Central memory CD8-positive, alpha-beta T cell (primary cell): ENCODE measurements at regions not wholly inside any gene's neighbourhood (a gene's known extent, or its start where the extent isn't known, plus 50 kb on each side); places are given as distances from the start of the nearest gene placed in this dataset.

Source experiments
- ATAC-seq: fragments of 150-1000 bp; cut with Tn5 transposase; replicated peaks from 2 replicates; pipeline ENCODE4 v1.10.0; 2022; ENCODE audit warnings: mild to moderate bottlenecking, moderate FRiP score, moderate number of reproducible peaks; ENCODE audit not compliant: poor library complexity, severe bottlenecking; ENCODE audit errors: extremely low read depth
- DNase-seq, 2 donors: peaks; one replicate each; pipeline ENCODE4 v3.0.0; 2021; ENCODE audit warnings: low spot score in 2 of 2
- H3K27ac Mint-ChIP-seq: one replicate; pipeline ENCODE4 v1.8.0; 2022; ENCODE audit warnings: low read depth, mild to moderate bottlenecking, moderate library complexity, mixed read lengths
- H3K27me3 Mint-ChIP-seq: one replicate; pipeline ENCODE4 v1.8.0; 2022; ENCODE audit warnings: mixed read lengths
- H3K36me3 Mint-ChIP-seq: one replicate; pipeline ENCODE4 v1.8.0; 2022; ENCODE audit warnings: mild to moderate bottlenecking, moderate library complexity, mixed read lengths; ENCODE audit not compliant: insufficient read depth
- H3K4me1 Mint-ChIP-seq: one replicate; pipeline ENCODE4 v1.8.0; 2022; ENCODE audit warnings: mixed read lengths
- H3K4me3 Mint-ChIP-seq: one replicate; pipeline ENCODE4 v1.8.0; 2022; ENCODE audit warnings: mild to moderate bottlenecking, moderate library complexity, mixed read lengths
- H3K9me3 Mint-ChIP-seq: one replicate; pipeline ENCODE4 v1.8.0; 2022; ENCODE audit warnings: mixed read lengths

DNA sequence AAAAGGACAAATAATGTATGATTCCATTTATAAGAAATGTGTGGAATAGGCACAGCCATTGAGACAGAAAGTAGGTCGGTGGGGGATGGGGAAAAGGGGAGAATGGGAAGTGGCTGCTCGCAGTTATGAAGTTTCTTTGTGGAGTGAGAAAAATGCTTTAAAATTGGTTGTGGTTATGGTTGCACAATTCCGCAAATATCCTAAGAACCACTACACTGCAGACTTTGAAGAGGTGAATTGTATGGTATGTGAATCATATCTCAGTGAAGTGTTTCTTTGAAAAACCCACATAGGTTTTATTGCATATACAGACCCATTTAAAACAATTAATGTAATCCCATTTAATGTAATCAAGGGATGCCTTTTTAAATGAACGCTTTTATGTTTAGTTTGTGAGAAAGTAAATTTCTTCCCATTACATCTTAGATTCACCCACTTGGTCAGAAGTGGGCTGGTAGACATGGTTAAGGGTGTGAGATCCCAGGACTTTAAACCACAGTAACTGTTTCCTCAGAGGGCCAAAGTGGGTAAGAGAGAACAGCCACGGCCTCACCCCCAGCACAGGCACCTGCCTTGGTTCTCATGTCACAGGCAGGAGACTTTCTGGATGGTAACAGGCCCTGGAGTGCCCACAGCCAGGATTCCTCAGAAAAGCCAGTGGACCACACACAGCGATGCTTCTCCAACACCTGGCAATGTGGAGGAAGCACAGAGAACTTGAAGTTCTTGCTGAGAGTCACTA is 119.3 kb upstream of the GJB6 start:
- H3K4me3 Mint-ChIP-seq = no peak overlapping the region
- H3K36me3 Mint-ChIP-seq = no peaks in the 10 kb centered on the region
- H3K4me1 Mint-ChIP-seq = no peaks in the 10 kb centered on the region
- no peaks in the 10 kb centered on the region for H3K27me3 Mint-ChIP-seq
- H3K9me3 Mint-ChIP-seq = no peaks in the 10 kb centered on the region
- DNase-seq (no peak), ATAC-seq (no peak)
- H3K27ac Mint-ChIP-seq = no peak overlapping the region

DNA sequence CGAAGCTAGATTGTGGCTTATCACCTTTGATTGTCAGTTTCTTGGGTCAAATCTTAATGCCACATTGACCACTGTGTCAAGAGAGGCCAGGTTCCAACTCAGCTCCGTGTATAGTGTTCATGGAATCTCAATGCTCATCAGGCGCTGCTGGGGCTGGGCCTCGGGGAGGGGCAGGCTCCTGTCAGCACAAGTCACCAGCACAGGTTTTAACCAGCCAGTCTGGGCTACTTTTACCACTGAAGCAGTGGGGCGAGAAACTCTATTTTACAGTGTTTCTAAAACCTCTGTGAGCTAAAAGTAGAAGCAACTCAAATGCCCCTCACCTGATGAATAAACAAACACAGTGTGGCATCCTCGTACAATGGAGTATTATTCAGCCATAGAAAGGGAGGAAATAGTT is 118.7 kb upstream of the GJB6 start:
- no peak overlapping the region for H3K27ac Mint-ChIP-seq
- H3K36me3 Mint-ChIP-seq = no peaks in the 10 kb centered on the region
- ATAC-seq (no peak), DNase-seq (no peak)
- H3K4me3 Mint-ChIP-seq = no peak overlapping the region
- H3K9me3 Mint-ChIP-seq = no peaks in the 10 kb centered on the region
- H3K27me3 Mint-ChIP-seq = no peaks in the 10 kb centered on the region
- no peaks in the 10 kb centered on the region for H3K4me1 Mint-ChIP-seq

DNA sequence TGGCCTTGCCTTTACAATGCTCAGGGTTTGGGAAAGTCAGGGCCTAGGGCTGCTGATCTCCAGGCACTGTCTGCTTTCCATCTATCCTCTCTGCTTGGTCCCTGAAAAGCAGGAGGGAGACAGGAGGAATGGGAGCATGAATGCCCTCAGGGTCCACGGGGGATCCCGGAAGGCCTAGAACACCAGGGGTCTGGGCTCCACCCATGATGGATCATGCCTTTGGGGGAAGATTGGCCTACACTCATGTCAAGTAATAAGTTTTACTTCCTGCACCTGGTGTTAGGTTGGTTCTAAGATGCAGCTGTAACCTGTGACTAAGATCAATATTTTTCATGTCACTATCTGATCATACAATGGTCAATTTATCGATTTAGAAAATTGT is 118.3 kb upstream of the GJB6 start:
- no peaks in the 10 kb centered on the region for H3K9me3 Mint-ChIP-seq
- no peak overlapping the region for H3K4me3 Mint-ChIP-seq
- no peak overlapping the region for H3K27ac Mint-ChIP-seq
- no peaks in the 10 kb centered on the region for H3K4me1 Mint-ChIP-seq
- H3K27me3 Mint-ChIP-seq = no peaks in the 10 kb centered on the region
- H3K36me3 Mint-ChIP-seq = no peaks in the 10 kb centered on the region
- ATAC-seq = no peak
- DNase-seq = no peak

GRCh38 chr13:20349564-20350381 is 117.7 kb upstream of the GJB6 start:
- H3K4me3 Mint-ChIP-seq = no peak overlapping the region
- H3K27me3 Mint-ChIP-seq = no peaks in the 10 kb centered on the region
- H3K4me1 Mint-ChIP-seq = no peaks in the 10 kb centered on the region
- H3K9me3 Mint-ChIP-seq = no peaks in the 10 kb centered on the region
- no peak overlapping the region for H3K27ac Mint-ChIP-seq
- ATAC-seq (no peak), DNase-seq (no peak)
- no peaks in the 10 kb centered on the region for H3K36me3 Mint-ChIP-seq

DNA sequence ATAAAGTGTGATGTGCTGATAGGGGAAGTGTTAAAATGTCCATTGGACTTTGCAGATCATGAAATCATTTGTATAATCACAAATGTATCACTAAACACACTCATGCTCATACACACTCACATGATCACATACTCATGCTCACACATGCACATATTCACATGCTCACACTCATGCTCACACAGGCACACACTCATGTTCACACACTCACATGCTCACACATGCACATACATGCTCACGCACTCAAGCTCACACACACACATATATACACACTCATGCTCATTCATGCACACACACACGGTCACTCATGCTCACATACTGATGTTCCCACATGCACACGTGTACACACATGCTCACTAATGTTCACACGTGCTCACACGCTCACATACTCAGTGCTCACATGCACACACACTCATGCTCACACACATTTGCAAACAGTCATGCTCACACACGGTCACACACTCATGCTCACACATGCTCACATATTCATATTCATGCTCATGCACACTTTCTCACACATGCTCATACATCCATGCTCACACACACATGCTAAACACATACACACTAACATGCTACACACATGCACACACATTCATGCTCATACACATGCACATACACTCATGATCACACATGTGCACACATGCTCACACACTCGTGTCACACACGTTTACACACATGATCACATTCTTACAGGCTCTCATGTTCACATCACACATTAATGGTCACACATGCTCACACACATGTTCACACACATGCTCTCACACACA is 116.7 kb upstream of the GJB6 start:
- H3K27me3 Mint-ChIP-seq = no peaks in the 10 kb centered on the region
- ATAC-seq = no peak
- H3K9me3 Mint-ChIP-seq = no peaks in the 10 kb centered on the region

GRCh38 chr13:20348018-20348417 is 115.9 kb upstream of the GJB6 start:
- DNase-seq (no peak), ATAC-seq (no peak)
- no peak overlapping the region for H3K4me3 Mint-ChIP-seq
- H3K36me3 Mint-ChIP-seq = no peaks in the 10 kb centered on the region
- H3K9me3 Mint-ChIP-seq = no peaks in the 10 kb centered on the region
- H3K4me1 Mint-ChIP-seq = no peaks in the 10 kb centered on the region
- H3K27ac Mint-ChIP-seq = no peak overlapping the region
- H3K27me3 Mint-ChIP-seq = peaks cover 4% of the 10 kb centered on the region

More for the DNA sequence above, 116.7 kb upstream of the GJB6 start:
- no peak overlapping the region for H3K4me3 Mint-ChIP-seq
- no peak overlapping the region for H3K27ac Mint-ChIP-seq
- no peak for DNase-seq
- no peaks in the 10 kb centered on the region for H3K4me1 Mint-ChIP-seq
- H3K36me3 Mint-ChIP-seq = no peaks in the 10 kb centered on the region

DNA sequence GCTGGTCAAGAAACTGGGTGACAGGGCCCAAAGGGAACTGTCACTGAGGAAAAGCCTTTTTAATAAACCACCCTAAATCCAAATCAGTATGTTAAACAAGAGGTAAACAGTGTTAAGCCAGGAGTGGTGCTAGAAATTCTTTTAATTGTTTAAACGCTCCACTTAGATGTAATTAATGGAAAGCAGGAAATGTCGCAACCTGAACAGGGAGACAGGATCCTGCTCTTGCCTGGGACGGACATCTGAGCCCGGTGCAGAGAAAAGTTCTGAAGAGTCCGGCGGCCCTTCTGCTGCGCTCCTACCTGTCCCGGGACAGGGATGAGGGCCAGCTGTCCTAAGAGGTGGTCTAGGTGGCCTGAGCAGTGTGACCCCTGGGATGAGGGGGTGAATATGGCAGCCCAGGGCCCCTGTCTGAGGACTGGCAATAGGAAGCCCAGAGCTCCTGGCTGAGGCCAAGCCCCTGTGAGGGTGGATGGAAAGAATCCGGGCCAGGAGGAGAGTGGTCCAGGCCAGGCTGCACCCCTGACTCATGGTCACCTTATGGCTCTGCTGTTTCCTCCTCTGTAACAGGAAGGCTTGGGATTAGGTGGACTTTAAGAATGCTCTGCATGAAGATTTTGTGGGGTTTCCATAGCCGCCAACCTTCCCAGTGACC is 112.8 kb upstream of the GJB6 start:
- H3K4me1 Mint-ChIP-seq = no peaks in the 10 kb centered on the region
- peaks cover 10% of the 10 kb centered on the region for H3K27me3 Mint-ChIP-seq
- ATAC-seq = no peak
- H3K27ac Mint-ChIP-seq = no peak overlapping the region
- H3K9me3 Mint-ChIP-seq = no peaks in the 10 kb centered on the region
- no peak for DNase-seq
- no peak overlapping the region for H3K4me3 Mint-ChIP-seq
- H3K36me3 Mint-ChIP-seq = no peaks in the 10 kb centered on the region

- no peak overlapping the region for H3K4me3 Mint-ChIP-seq
- no peak overlapping the region for H3K27ac Mint-ChIP-seq
- no peaks in the 10 kb centered on the region for H3K36me3 Mint-ChIP-seq
- no peak for ATAC-seq
- peaks cover 5% of the 10 kb centered on the region for H3K4me1 Mint-ChIP-seq
- DNase-seq = no peak
- no peaks in the 10 kb centered on the region for H3K9me3 Mint-ChIP-seq
- peaks cover 10% of the 10 kb centered on the region for H3K27me3 Mint-ChIP-seq
Observed at GRCh38 chr13:20342311-20342710, 110.2 kb upstream of the GJB6 start.

DNA sequence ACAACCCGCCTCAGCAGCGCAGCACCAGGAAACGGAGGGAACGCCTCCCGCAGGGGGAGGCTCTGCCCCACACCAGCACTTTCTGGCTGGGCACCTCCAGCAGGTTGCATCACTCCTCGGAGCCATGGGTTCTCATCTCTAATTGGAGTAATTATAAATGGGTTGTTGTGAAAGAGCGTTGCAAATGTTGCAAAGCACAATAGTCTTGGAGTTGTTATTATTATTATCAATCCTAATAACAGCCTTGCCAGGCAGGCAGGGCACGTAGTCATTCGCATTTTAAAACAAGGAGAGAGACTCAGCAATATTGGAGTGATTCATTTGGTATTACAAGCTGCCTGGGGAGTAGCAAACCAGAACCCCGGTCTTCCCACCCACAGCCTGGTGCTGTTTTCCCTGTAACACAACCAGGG is 108.6 kb upstream of the GJB6 start:
- Mint-ChIP-seq H3K27me3 (peaks cover 10% of the 10 kb centered on the region), H3K27ac (no peak overlapping the region), H3K4me3 (no peak overlapping the region), H3K36me3 (no peaks in the 10 kb centered on the region), H3K9me3 (no peaks in the 10 kb centered on the region), H3K4me1 (peaks cover 10% of the 10 kb centered on the region)
- no peak for ATAC-seq
- DNase-seq = no peak

- ATAC-seq = no peak
- DNase-seq = no peak
- Mint-ChIP-seq H3K36me3 (no peaks in the 10 kb centered on the region), H3K4me1 (peaks cover 10% of the 10 kb centered on the region), H3K4me3 (no peak overlapping the region), H3K27ac (no peak overlapping the region), H3K27me3 (peaks cover 10% of the 10 kb centered on the region), H3K9me3 (no peaks in the 10 kb centered on the region)
Observed at GRCh38 chr13:20340136-20340758, 108.1 kb upstream of the GJB6 start.

GRCh38 chr13:20337884-20338551 is 105.9 kb upstream of the GJB6 start:
- Mint-ChIP-seq H3K4me1 (peaks cover 10% of the 10 kb centered on the region), H3K4me3 (no peak overlapping the region), H3K36me3 (no peaks in the 10 kb centered on the region), H3K27me3 (peaks cover 5% of the 10 kb centered on the region), H3K27ac (no peak overlapping the region), H3K9me3 (no peaks in the 10 kb centered on the region)
- ATAC-seq (no peak), DNase-seq (no peak)

DNA sequence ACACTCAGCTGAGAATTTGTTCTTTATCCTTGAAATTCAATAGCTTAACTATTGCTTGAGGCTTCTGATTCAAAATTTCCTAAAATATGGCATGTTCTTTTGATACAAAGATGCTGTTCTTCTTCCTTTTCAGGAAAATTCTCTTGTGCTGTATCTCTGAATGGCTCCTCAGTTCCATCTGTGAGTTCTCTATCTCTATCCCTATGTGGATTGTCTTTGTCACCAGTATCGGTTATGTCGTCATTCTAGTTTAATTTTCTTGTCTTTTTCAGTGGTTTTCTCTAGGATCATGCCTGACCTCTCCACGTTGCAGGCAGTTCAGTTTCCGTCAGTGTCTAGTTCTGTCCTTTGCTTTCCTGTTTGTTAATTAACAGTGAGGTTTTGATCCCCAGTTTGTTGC is 104.6 kb upstream of the GJB6 start:
- no peak for DNase-seq
- peaks cover 10% of the 10 kb centered on the region for H3K4me1 Mint-ChIP-seq
- H3K27me3 Mint-ChIP-seq = no peaks in the 10 kb centered on the region
- ATAC-seq = no peak
- no peaks in the 10 kb centered on the region for H3K36me3 Mint-ChIP-seq
- H3K4me3 Mint-ChIP-seq = no peak overlapping the region
- H3K27ac Mint-ChIP-seq = no peak overlapping the region
- no peaks in the 10 kb centered on the region for H3K9me3 Mint-ChIP-seq
